Left renal pelvis (tissue), 4 donors: ENCODE measurements at regions not wholly inside any gene's neighbourhood (a gene's known extent, or its start where the extent isn't known, plus 50 kb on each side); places are given as distances from the start of the nearest gene placed in this dataset.
"Not testable (repeated sequence)": the region's sequence is repeated elsewhere in the genome, so short reads cannot be mapped to it uniquely, and the experiment has no call there.

Experiments used
- DNase-seq, 4 donors: peaks; one replicate each; pipeline ENCODE4 v3.0.0-alpha.2; 2013; ENCODE audit warnings: low read depth in 4 of 4, low spot score in 3 of 4

DNA sequence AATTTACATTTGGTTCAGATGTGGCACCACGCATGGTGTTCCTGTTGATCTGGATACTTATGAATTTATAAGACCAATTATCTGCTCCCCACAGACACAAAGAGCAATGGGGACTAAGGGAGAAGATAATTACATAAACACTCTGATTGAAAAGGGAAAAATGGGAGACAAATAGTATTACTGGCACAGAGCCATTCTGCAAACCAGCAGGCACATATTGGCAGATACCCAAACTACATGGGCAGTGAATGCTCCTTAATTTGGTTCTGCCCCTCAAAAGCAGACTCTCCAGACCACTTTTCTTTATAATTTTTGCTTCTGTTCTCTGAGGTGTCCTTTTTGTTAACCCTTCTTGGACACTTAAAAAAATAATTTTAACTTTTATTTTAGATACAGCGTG, 1674.2 kb downstream of the PCDH9 start:
- DNase-seq = no peak

- DNase-seq = peak in 1 of 4 donors; percentile 4
Observed at GRCh38 chr13:65553096-65553727, 1676.9 kb downstream of the PCDH9 start.

DNA sequence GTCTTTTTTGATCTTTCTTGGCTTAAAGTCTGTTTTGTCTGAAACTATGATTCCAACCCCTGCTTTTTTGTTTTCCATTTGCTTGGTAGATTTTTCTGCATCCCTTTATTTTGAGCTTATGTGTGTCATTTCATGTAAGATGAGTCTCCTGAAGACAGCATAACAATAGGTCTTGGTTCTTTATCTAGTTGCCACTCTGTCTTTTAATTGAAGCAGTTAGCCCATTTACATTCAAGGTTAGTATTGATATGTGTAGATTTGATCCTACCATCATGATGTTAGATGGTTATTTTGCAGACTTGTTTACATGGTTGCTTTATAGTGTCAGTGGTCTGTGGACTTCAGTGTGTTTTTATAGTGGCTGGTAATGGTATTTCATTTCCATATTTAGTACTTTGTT, 1678.9 kb downstream of the PCDH9 start:
- no peak for DNase-seq

GRCh38 chr13:65540175-65540574, 1690.0 kb downstream of the PCDH9 start:
- DNase-seq = no peak

DNA sequence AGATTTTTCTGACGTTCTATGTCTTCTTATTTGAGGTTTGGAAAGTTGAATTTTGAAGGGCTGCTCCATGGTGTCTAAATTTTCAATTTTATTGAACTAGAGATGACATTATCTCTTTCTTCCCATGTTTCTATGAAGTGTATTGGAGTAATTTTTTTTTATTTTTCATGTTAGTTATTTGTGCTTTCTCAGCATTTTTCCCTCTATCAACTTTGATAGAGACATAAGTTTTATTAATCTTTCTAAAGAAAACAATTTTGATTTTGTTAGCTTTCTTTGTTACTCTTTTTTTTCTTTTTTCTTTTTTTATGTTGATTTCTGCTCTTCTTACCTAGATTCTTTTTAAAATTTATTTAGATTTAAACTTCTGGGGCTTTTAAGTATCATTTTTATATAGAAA, 1694.8 kb downstream of the PCDH9 start:
- no peak for DNase-seq

DNA sequence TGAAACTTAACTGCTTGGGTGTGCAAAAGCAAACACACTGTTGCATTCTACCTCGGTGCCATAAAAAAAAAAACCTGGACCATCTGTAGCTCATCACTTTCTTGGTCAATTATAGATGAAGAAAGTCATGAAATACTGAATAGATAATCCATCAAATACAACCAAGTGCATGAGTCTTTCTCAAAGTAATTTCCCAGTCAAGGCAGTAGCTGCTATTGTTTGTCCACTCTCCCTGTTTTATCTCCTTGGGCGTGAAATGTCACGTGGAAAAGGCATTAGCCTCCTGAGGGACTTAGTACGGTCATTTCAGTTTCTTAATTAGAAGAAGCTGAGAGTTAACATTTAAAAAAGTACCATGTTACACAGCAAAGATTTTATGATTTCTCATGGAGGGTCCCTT, 1697.9 kb downstream of the PCDH9 start:
- DNase-seq = no peak

- DNase-seq = no peak
Observed at GRCh38 chr13:65530688-65531087, 1699.4 kb downstream of the PCDH9 start.

DNA sequence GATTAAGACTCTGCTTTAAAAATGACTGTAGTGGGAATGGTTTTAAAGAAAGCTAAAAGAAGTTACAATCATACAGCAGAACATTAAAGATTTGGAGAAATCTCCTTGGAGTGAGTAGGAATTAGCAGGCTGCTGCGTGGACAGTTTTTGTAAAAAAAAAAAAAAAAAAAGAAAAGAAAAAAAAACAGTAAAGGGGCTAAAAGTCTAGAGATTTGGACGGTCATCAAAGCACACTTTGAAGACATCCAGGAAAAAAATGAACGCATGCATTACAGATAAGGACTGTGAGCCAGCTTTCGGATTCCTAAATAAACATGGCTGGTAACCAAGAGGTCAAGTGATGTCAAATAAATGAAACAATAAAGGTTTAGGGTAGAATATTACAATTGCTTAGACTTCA, 1700.6 kb downstream of the PCDH9 start:
- no peak for DNase-seq

- no peak for DNase-seq
Observed at GRCh38 chr13:65508745-65509144, 1721.4 kb downstream of the PCDH9 start.

DNA sequence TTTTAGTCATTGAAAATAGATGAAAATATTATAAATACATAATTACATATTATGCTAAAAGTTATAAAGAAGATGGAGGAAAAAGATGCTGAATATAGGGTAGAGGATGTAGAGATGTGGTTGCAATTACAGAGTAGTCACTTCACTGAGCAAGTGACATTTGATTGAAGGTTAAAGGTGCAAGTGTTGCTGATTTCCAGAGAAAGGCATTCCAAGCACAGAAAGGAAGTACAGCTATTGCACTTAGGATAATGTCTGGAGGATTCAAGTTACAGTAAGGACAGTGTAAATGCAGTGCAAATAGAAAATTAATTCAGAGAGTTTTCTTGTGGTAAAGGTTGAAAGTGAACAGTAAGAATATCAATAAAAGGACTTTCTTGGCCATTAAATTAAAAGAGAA, 1721.8 kb downstream of the PCDH9 start:
- no peak for DNase-seq

DNA sequence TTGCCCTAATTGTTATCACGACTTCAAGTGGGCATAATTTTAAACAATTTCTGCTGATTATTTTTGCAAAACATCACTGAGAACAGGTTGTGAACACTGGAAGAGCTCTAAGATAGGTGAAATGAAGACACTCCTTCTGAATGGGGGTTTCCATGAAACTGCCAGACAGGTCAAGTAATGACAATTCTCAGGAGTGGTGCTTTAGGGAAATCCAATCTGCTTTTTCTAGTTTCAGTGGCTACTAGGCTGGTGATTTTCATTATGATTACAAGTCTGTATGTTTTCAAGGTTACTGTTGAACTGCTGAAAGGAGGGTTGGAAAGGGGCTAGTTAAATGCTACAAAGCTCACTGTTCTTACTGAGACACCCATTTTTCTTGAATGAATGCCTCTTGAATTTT, 1724.2 kb downstream of the PCDH9 start:
- DNase-seq = no peak

DNA sequence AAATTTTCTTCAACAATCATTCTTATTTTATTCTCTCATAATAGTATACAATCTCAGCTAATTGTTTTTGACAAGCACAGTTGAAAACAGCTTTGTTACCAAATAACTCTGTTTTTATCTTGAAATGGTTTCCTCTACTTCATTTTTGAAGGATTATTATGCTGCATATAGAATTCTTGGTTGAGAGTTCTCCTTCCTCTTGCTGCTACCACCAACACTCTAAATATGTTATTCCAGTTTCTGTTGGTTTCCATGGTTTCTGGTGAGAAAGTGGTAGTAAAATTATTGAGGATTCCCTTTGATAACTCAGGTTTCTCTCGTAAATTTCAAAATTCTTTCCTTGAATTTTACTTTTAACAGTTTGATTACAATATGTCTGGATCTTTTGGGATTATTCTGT, 1725.9 kb downstream of the PCDH9 start:
- no peak for DNase-seq

DNA sequence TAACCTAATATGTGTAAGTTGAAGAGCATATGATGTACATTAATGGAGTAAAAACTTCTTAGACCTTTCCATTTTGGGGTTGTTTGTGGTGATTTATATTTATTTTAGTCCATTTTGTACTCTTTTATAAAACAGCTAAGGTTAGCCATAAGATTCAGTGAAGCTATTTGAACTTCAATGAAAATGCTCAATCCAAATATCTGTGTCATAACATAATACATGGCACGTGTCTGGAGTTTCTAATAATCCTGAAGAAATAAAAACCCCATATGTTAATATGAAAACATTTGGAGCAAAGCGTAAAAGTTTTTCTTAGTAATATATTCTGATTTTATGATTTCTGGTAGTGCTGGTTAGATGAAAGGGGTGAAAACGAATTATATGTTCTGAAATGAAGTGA, 1729.7 kb downstream of the PCDH9 start:
- DNase-seq = no peak

- no peak for DNase-seq
Observed at GRCh38 chr13:65499256-65499655, 1730.9 kb downstream of the PCDH9 start.

GRCh38 chr13:65497265-65497664, 1732.9 kb downstream of the PCDH9 start:
- DNase-seq = no peak

GRCh38 chr13:65490725-65491124, 1739.4 kb downstream of the PCDH9 start:
- not testable (repeated sequence) for DNase-seq

GRCh38 chr13:65488606-65489005, 1741.5 kb downstream of the PCDH9 start:
- no peak for DNase-seq

- DNase-seq = no peak
Observed at GRCh38 chr13:65479692-65480091, 1750.4 kb downstream of the PCDH9 start.

DNA sequence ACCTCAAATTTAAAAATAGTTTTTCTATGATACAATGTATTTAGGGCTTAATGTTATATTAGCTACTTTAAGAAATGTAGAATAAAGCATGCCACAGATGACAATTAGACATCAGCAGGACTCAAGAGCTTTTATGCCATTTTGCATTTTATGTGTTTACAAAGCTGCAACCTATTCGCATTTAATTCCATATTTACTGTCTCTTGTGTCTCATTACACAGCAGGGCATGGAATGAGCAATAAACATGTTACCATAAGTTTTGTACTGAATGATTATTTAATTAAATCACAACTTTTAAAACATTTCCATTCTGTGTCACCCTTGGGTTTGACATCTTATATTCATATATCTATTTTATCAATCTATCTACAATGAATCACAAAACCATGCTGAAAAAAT, 1756.9 kb downstream of the PCDH9 start:
- DNase-seq = no peak

- DNase-seq = no peak
Observed at GRCh38 chr13:65472336-65472735, 1757.8 kb downstream of the PCDH9 start.

GRCh38 chr13:65470781-65471180, 1759.4 kb downstream of the PCDH9 start:
- no peak for DNase-seq

DNA sequence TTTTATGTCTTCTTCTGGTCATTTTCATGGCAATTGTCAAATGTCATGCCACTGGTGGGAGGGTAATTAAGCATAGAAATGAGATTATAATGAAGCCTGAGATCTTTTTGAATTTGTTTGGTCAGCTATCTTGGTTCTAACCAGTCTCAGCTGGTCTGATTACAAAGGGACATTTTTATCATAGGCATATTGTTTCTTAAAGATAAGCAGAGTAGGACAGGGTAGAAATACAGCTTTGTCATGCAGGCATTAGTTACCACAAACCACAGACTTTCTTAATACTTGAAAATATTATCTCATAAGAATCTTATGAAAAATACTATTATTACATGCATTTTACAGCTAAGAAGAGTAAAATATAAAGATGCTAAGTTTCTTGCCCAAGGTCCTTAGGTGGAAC, 1761.5 kb downstream of the PCDH9 start:
- no peak for DNase-seq

DNA sequence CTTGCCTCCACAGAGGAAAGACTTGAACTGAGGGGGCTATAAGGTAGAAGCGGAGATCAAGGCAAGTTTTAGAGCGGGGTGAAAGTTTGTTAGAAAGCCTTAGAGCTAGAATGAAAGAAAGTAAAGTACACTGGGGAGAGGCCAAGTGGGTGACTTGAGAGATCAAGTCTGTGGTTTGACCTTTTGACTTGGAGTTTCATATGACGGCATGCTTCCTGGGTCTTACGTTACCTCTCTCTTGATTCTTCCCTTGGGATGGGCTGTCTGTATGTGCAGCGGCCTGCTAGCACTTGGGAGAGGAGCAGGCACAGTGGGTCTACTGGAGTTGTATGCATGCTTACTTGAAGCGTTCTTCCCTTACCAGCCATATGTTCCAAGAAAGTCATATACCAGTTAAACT, 1768.5 kb downstream of the PCDH9 start:
- DNase-seq = no peak
